GM21447 (cell line): ENCODE measurements at regions not wholly inside any gene's neighbourhood (a gene's known extent, or its start where the extent isn't known, plus 50 kb on each side); places are given as distances from the start of the nearest gene placed in this dataset.

Source experiments
- ATAC-seq: cut with Tn5 transposase; IDR thresholded peaks from one replicate; pipeline ENCODE4 v1.9.1; 2021; ENCODE audit not compliant: unreplicated experiment

DNA sequence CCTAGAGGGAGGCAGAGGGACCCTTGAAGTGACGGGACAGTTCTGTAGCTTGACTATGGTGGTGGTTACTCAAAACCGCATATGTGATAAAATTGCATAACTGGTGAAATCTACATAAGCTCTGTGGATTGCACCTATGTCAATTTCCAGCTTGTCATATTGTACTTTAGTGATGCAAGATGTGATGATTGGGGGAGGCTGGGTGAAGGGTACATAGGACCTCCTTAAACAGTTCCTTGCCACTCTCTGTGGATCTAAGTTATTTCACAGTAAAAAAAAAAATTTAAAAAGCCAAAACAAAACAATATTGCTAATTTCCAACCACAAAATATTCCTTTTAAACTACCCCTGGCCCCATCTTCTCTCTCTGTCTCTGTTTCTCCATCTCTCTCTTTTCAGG lies 472.6 kb upstream of the SULF2 start:
- ATAC-seq, result no peak

DNA sequence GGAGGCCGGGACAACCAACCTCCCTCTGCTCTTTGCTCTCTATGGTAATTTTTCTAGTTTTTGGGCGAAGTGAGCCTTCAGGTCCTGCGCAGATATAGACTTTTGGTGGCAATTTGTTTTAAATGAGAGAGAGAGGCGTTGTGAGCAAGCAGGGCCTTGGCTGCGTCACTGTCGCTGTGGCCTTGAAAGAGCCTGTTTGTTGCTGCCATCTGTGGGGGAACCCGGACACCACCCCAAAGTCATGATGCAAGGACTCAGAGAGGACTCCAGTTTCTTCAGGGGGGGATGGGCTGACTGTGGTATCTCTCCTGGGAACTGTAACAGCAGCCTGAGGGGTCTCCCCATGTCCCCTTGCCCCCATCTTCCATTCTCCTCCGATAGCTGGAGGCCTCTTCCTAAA lies 462.7 kb upstream of the SULF2 start:
- no peak for ATAC-seq

DNA sequence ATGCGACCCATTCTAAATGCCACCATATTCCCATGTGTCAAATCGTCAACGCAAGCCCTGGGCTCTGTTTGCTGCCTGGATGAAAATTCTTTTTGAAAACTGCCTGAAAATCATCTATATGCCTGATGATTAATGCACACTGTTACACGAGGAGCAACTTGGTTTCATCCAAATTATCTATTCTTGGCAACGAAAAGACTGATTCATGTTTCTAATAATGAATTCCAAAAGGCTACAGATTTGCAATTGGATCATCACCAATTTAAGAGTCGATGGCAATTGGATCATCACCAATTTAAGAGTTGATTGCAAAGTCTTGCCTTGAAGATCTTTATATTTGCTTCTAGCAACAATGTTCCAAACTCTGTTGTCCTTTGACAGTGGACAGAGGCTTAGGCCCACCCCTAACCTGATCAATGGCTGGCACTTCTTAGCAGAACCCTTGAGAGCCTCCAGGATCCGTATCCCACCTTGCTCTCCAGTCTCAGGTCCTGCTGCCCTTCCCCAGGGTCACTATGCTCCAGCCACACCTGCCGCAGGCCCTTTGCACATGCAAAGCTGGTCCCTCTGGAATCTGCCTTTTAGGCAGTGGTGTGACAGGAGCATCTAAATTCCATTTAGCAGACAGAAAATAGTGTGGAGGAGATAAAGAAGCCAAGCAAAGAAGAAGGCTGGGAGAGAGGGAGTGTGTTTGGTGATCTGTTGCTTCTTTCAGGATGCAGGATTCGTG lies 460.9 kb upstream of the SULF2 start:
- no peak for ATAC-seq

DNA sequence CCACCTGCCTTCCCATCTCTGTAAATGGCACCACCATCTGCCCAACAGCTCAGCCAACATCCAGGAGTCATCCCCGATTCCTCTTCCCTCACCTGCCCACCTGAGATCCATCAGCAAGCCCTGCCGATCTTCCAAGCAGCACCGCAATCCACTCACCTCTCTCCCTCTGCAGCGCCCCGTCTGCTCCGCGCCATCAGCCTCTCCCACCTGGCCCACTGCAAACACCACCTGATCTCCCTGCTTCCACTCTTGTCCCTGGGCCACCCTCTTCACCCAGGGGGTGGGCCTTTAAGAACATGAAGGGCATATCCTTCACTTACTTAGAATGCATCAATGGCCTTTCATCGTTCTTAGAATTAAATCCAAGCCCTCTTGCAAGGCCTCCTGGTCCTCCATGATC lies 457.3 kb upstream of the SULF2 start:
- no peak for ATAC-seq

DNA sequence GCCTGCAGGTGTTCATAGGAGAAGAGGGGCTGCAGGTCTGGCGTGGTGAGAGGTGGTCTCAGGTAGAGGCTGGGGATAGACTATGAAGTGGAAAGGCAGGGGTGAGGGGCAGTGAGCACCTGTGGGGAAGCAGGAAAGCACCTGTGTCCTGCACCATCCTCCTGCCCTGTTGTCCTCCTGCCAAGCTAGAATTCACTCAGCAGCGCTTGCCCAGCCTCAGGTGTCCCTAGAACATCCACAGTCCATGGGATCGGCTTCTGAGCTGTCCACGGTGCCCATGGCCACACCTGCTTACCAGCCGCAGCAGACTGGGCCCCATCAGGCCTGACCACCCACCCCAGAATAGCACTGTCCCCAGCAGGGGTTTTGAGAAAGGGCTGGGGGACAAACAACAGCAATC lies 456.2 kb upstream of the SULF2 start:
- no peak for ATAC-seq

DNA sequence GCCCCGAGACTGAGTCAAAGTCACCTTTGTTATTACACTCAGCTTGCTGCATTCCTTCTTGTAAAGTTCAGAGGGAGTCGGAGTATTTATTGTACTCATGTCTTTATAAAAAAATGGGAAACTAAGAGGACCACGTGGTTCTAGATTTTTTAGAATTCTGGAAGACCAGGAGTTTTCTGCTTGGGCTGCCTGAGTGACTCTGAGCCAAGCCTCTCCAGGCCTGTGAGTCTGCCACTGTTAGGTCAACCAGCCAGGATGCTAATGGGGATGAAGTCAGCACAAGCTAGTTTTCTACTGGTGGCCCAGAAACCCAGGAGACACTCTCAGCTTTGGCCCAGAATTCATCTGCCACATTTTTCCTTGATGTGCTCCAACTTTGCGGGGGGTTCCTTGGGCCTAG lies 453.5 kb upstream of the SULF2 start:
- no peak for ATAC-seq

DNA sequence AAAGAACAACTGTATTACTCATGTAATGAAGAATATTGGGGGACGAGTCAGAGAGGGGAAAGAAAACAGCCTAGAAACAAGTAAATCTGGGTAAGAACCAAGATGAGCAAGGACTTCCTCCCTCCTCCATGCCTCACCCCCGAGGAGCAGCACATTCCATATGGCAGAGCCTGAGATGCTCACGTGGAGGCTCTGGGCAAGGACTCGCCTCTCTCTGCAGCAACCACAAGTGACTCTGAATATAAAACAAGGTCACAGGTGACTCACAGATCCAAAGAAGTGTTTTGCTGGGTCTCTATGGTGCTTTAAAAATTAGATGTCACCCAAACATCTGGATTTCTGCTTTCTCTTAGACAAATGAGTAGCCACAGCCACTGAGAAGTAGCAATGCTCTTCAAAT lies 453.0 kb upstream of the SULF2 start:
- no peak for ATAC-seq

DNA sequence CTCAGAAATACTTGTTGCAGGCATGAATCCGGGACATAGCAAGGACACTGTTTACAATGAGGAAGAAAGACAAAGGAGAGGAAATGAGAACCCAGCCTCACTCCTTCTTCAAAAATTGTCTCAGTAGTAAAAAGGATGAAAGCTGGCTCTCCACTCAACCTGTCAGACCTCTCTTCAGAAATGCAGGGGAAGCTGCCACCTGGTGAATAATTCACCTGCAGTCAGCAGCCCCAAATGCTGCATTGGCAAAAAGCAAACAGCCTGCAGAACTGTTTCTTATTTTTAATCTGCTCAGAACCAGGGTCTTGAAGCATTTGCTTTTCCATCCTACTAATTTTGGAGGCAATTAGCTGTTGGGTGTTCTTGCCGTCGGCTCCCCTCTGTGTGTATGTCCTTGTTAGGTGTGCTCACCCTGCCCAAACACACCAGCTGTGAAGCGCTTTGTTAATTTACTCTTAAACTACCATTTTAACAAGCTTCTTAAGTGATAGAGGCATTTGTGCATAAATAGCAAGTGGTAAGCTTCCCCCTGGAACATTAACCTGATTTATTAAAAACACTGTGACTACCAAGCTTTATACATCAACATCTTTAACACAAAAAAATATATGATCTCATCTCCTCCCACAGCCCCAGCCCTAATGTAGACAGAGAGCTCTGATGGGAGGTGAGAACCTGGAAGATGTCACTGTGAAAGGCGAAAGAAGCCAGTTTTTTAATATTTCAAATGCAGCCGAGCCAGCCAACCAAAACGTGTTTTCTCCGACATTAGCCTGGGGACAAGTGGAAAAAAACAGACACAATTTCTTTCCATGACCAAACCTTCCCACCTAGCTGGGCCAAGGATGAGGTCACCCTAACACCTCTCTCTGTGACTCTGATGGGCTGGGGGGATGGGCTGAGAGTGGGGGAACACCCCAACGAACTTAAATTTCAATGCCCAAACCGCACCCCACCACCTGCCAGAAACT lies 451.0 kb upstream of the SULF2 start:
- no peak for ATAC-seq

DNA sequence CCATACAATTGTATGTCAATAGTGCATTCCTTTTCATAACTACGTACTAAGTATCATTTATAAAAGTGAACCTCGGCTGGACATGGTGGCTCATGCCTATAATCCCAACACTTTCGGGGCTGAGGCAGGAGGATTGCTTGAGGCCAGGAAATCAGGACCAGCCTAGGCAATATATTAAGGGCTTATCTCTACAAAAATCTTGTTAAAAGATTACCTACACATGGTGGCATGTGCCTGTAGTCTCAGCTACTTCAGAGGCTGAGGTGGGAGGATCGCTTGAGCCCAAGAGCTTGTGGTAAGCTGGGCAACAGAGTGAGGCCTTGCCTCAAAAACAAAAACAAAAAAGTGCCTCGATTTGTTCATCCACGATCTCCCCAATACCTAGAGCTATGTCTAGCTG lies 449.7 kb upstream of the SULF2 start:
- no peak for ATAC-seq

DNA sequence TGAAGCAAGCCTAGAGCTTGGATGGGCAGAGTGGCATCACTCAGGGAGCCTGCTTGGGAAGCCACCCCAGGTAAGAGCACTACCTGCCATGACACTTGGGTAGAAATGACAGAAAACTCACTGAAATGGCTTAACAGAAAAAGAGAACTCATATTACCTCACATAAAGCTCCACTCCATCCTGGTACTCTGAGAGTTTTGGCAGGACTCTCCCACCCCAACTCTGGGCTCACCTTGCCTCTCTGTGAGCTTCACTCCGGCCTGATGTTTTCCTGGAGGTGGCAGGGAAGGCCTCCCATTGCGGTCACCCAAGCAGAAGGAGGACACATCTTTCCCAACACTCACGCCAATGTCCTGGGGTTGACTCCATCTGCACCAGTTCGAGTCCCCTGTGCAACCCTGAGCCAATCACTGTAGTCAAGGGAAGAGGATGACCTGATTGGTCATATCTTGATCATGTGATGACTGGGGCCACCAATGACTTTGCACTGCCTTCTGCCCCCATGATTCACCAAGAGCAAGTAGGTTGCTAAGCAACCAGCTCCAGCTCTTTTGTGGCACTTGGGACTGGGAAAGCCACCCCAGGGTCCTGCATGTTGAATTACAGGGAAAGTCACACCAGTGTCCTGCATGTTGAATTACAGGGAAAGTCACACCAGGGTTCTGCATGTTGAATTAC lies 446.1 kb upstream of the SULF2 start:
- no peak for ATAC-seq

DNA sequence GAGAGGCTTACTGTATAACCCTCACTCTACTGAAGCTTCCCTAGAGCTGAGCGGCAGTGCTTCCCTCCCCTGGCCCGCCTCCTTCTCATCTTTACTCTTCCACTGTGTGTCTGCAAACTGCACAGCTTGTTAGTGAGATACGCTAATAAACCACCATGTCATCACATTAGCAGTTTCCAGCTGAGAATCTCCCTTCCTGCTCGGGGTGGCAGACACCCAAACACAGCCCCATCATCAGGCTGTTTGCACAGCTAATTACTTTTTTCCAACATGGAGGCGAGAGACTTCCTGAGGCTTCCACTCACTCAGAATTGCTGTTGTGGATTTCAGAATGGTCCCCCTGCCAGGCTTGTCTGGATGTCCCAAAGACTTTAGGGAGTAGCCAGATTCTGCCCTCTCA lies 444.9 kb upstream of the SULF2 start:
- ATAC-seq, result no peak

DNA sequence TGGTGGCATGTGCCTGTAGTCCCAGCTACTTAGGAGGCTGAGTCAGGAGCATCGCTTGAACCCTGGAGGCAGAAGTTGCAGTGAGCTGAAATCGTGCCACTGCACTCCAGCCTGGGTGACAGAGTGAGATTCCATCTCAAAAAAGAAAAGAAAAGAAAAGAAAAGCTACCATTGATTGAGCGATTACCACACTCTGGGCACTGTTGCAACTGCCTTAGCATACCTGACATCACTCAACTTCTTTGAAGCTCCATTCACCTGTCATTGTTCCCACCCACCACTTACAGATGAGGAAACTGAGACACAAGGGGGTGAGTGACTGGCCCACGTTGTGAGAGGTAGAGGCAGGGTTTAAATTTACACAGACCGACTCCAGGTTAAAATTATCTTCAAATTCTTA lies 442.1 kb upstream of the SULF2 start:
- no peak for ATAC-seq

DNA sequence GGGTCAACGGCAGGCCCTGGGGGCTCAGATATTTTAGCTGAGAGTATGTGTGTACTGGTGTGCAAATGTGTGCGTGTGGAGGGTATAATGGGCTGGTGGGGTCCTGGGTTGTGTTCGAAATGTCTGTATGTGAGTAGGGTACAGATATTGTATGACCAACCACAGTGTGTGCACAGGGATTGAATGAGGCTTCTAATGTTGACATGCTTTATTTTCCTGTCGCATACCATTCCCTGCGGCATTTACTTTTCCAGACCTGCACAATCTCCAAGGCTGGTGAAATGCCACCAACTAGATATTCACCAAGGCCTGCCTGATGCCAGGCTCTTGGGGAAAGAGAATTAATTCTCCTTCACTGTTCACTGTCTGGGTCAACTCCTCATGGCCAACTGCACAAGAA lies 441.4 kb upstream of the SULF2 start:
- ATAC-seq, result no peak

DNA sequence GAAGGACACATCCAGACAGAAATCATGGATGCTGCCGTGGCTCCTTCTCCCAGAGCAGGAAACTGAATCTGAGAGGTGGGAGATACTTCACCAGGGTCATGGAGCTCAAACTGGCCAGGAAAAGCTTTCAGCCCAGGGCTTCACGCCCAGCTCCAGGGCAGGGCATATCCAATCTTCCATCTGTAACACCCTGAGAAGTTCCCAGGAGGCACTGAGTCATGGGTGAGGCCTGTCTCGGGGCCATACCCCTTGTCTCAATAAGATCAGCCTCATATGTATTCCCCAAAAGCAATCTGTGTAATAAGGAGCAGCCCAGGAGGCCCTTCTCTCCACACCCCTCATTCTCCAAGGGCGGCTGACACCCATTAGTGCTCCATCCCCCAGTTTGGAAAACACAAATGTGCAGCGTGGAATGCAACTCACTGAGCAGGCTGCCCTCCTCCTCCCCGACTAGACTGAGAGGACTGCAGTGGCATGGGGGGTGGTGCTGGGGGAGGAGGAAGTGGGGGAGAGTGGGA lies 439.3 kb upstream of the SULF2 start:
- no peak for ATAC-seq

DNA sequence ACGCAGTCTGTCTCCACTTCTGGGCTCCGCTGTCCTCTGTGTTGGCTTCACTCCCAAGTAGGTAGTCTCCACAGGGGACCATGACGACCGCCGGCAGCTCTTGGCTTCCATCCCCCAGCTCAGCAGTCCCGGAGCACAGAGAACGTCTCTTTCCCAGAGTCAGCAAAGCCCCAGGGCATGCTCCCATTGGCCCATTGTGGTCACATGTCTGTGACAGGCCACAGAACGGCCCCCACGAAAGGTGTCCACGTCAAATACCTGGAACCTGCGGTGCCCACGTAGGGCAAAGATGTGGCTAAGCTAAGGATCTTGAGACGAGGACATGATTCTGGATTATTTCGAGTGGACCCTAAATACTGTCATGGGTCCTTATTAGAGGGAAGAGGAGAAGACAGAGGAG lies 438.4 kb upstream of the SULF2 start:
- ATAC-seq, result no peak

DNA sequence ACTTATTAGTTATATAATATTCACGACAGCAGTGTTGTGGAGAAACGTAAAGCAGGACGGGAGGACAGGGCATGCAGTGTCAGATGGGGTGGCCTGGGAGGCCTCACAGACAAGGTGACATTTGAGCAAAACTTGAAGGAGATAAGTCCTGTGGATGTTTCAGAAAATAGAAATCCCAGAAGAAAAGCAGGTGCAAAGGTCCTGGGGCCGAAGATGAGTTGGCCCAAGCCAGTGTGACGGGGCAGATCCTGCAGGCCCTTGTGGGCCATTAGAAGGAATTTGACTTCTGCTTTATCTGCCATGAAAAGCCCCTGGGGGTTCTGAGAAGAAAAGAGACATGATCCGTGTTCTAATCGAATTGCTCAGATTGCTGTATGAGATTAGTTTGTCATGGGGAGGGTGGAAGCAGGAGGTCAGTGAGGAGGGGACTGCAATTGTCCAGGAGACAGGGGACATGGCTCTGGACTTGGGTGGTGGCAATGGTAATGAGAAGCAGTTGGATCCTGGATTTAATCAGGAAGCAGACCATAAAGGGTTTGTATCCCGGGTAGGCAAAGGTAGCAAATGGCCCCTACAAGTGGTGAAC lies 437.4 kb upstream of the SULF2 start:
- ATAC-seq, result no peak

DNA sequence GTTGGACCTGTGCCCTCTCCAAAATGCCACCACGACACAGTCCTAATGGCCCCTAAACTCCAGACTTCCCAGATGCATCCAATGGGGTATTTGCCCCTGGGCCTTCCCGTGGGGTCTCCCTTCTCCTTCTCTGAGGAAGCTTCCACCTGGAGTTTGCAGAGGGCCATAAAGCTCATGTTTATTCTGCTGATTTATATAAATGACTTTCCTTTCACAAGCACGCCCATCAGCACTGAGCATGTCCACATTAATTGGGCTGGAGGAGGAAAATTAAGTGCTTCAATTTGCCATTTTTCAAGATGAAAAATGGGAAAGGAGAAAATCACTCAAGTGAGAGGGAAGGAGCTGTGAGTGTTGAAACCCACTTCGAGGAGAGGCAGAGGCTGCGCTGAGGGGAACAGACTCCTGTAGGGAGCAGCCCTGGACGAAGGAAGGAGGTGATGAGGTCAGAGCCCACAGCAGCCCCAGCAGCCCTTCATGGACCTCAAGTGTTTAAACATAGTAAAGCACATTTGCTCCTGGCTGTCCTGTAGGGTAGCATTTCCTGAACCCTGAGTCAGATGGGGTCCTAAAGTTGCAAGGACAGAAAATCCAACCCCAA lies 434.9 kb upstream of the SULF2 start:
- ATAC-seq, result no peak

DNA sequence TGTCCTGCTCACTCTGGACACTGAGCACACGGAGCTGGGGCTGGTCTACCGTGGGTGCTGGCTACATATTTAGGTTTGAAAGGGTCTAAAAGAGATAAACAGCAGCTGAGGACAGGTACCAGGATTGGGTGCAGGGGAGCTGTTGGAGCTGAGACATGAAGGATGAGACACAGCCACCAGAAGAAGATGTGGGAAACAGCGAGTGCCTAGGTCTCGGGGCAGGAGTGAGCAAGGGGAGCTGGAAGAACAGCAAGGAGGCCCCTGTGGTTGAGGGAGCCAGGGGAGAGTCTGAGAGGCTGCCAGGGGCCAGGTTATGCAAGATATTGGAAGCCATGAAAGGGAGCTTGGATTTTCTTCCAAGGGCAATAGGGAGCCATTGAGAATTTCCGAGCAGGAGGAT lies 434.0 kb upstream of the SULF2 start:
- no peak for ATAC-seq

DNA sequence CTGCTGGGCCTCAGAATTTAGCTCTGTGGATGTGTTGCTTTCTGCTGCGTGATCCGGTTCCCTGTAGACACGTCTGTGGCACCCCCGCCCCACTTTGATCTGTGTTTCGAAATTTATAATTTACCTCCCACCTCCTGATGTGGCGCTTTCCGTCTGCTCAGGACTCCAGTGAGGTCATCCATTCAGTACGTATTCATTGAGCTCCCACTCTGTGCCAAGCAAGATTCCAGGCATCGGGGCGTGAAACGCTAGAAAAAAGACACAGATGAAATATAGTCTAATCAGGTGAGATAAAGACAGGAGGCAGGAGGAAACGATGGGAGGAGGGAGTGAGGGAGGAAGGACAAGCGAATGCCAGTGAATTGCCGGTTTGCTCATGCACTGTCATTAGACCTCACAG lies 431.9 kb upstream of the SULF2 start:
- ATAC-seq, result no peak

DNA sequence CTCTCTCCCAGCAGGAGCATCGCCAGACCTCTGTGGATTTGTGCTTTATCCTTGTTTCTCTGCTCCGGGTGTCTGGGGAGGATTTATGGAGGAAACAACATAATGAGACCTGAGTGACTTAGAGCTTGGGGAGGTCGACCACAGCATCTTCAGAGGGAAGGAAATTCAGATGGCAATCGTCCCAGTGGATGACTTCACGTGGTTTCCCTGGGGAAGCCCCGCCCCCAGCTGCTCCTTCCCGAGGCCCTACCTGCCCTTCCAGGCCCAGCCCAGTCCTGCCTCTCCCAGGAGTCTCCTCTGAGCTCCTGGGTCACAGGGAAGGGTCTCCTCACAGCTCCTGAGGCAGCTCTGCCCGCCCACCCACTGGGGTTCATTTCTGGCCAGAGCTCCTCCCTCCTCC lies 430.3 kb upstream of the SULF2 start:
- no peak for ATAC-seq

DNA sequence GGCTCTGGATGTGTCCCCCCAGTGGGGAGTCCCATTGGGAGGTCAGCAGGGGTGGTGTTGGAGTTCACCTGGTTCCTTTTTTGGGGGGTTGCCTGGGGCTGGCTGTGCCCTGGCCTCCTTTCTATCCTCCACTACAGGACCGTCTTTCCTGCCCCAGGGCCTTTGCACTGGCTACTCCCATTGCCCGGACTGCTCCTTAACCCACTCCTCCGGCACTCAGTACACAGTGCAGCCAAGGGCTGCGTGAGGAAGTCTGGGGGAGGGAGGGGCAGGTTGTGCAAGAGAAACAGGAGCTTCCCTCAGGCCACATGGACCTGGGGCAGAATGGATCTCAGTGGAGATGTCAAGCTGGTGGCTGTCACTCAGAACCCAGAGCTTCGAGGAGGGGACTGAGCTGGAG lies 429.3 kb upstream of the SULF2 start:
- no peak for ATAC-seq
